GM12878 (cell line): ENCODE measurements at regions not wholly inside any gene's neighbourhood (a gene's known extent, or its start where the extent isn't known, plus 50 kb on each side); places are given as distances from the start of the nearest gene placed in this dataset.

ENCODE experiments used
- ATAC-seq: fragments of 200-7000 bp; cut with Tn5 transposase; 3 replicates; pipeline ENCODE4 v1.9.1; 2020; ENCODE audit warnings: mild to moderate bottlenecking, moderate library complexity
- BruUV-seq: library from RNA; stranded (reverse); fragments of 400-500 nt; replicated peaks from 2 replicates; lab custom pipeline; 2021; lab: Mats Ljungman, UMichigan
- CTCF ChIA-PET: fragments of 300-600 bp; sonication (Branson Sonifier 250); formaldehyde crosslinking; extraction: SDS; loops from one replicate; lab custom pipeline; 2021; ENCODE audit warnings: inconsistent platforms; lab: Yijun Ruan, JAX
- POLR2A ChIA-PET: fragments of 350-600 bp; formaldehyde crosslinking; extraction: SDS; loops from one replicate; lab custom pipeline; 2021; ENCODE audit warnings: inconsistent platforms; lab: Charles Lee
- RAD21 ChIA-PET: fragments of 300-600 bp; sonication (Branson Sonifier 250); formaldehyde crosslinking; loops from one replicate; lab custom pipeline; 2023; ENCODE audit warnings: antibody characterized with exemption; ENCODE audit not compliant: unreplicated experiment; lab: Charles Lee
- SMC1A ChIA-PET: fragments of 300-600 bp; sonication (Branson Sonifier 250); formaldehyde crosslinking; loops from one replicate; lab custom pipeline; 2023; ENCODE audit not compliant: unreplicated experiment, uncharacterized antibody; lab: Charles Lee
- DNase-seq: peaks from one replicate; pipeline ENCODE4 v3.0.0-alpha.2; 2011; ENCODE audit warnings: low read depth, low spot score
- FAIRE-seq: peaks from 3 replicates; lab custom pipeline; 2011; peaks lifted over from hg19 to GRCh38; lab: Jason Lieb, UNC
- H2AFZ ChIP-seq: 2 replicates; pipeline ENCODE4 v1.6.0; 2011; ENCODE audit warnings: low read depth, low read length, control low read depth; ENCODE audit not compliant: control insufficient read depth
- H3K27ac ChIP-seq: 2 replicates; pipeline ENCODE4 v1.5.1; 2011; ENCODE audit warnings: control low read depth; ENCODE audit not compliant: control insufficient read depth, insufficient read depth
- H3K27me3 ChIP-seq, 2 experiments: replicated peaks in 1 of 2; 2 replicates each; pipeline versions ENCODE4 v1.6.0 to v1.6.1; 2011; ENCODE audit warnings: low read length in 1 of 2; ENCODE audit not compliant: control insufficient read depth in 2 of 2, insufficient read depth in 2 of 2
- H3K36me3 ChIP-seq, 2 experiments: 2 replicates each; pipeline ENCODE4 v1.5.1; 2011; ENCODE audit warnings: low read length in 1 of 2; ENCODE audit not compliant: control insufficient read depth in 2 of 2, insufficient read depth in 2 of 2
- H3K4me1 ChIP-seq: 2 replicates; pipeline ENCODE4 v1.6.1; 2011; ENCODE audit warnings: mild to moderate bottlenecking, low read length, moderate library complexity, mixed read lengths; ENCODE audit not compliant: control insufficient read depth, insufficient read depth
- H3K4me2 ChIP-seq: 2 replicates; pipeline ENCODE4 v1.6.0; 2011; ENCODE audit warnings: control low read depth; ENCODE audit not compliant: control insufficient read depth, insufficient read depth
- H3K4me3 ChIP-seq: fragments of 200-600 bp; sonication (generic); 2 replicates; pipeline ENCODE4 v1.5.1; 2016
- H3K79me2 ChIP-seq: 2 replicates; pipeline ENCODE4 v1.6.0; 2011; ENCODE audit warnings: low read length; ENCODE audit not compliant: control insufficient read depth, insufficient read depth
- H3K9ac ChIP-seq: 2 replicates; pipeline ENCODE4 v1.8.0; 2011; ENCODE audit warnings: low read length, control low read depth, mixed read lengths; ENCODE audit not compliant: control insufficient read depth, insufficient read depth
- H3K9me3 ChIP-seq: replicated peaks from 3 replicates; pipeline ENCODE4 v1.5.1; 2011; ENCODE audit warnings: mild to moderate bottlenecking, low read length; ENCODE audit not compliant: control insufficient read depth, insufficient read depth
- H4K20me1 ChIP-seq: 2 replicates; pipeline ENCODE4 v1.6.0; 2011; ENCODE audit not compliant: control insufficient read depth, insufficient read depth
- BCL3 ChIP-seq: IDR thresholded peaks from 2 replicates; pipeline ENCODE4 v1.6.1; 2011; ENCODE audit warnings: borderline replicate concordance, low read depth, mild to moderate bottlenecking, moderate library complexity, low read length; ENCODE audit not compliant: insufficient read depth, poor library complexity, severe bottlenecking
- FOXM1 ChIP-seq: IDR thresholded peaks from 2 replicates; pipeline ENCODE4 v1.6.1; 2012; ENCODE audit warnings: low read depth, mild to moderate bottlenecking, inconsistent platforms, low read length, moderate library complexity
- IRF3 ChIP-seq: fragments of 450-650 bp; IDR thresholded peaks from 2 replicates; pipeline ENCODE4 v1.6.1; 2014; ENCODE audit warnings: mild to moderate bottlenecking
- MTA2 ChIP-seq: fragments of 450-650 bp; IDR thresholded peaks from 2 replicates; pipeline ENCODE4 v1.6.1; 2016; ENCODE audit warnings: low read depth, mild to moderate bottlenecking, moderate library complexity
- MYB ChIP-seq: fragments of 150-350 bp; IDR thresholded peaks from 2 replicates; pipeline ENCODE4 v1.6.1; 2014; ENCODE audit warnings: mild to moderate bottlenecking, low read depth, low read length, borderline replicate concordance
- NFIC ChIP-seq: IDR thresholded peaks from 2 replicates; pipeline ENCODE4 v1.6.1; 2012; ENCODE audit warnings: low read depth, mild to moderate bottlenecking, inconsistent platforms, low read length, moderate library complexity
- NFYB ChIP-seq: IDR thresholded peaks from 2 replicates; pipeline ENCODE4 v1.6.1; 2011; ENCODE audit warnings: low read depth, mild to moderate bottlenecking, low read length, improper control_type of control experiment, moderate library complexity; ENCODE audit not compliant: insufficient read depth
- NR2C2 ChIP-seq: IDR thresholded peaks from 2 replicates; pipeline ENCODE4 v1.6.1; 2011; ENCODE audit warnings: borderline replicate concordance, low read depth; ENCODE audit not compliant: control insufficient read depth, insufficient read length
- RUNX3 ChIP-seq: IDR thresholded peaks from 2 replicates; pipeline ENCODE4 v1.6.1; 2012; ENCODE audit warnings: low read length, inconsistent platforms
- SMC3 ChIP-seq: IDR thresholded peaks from 2 replicates; pipeline ENCODE4 v1.6.1; 2011; ENCODE audit warnings: low read length, improper control_type of control experiment, borderline replicate concordance
- SREBF2 ChIP-seq: IDR thresholded peaks from 2 replicates; pipeline ENCODE4 v1.6.1; 2012; ENCODE audit warnings: mild to moderate bottlenecking, low read length
- STAT1 ChIP-seq: fragments of 450-650 bp; conservative IDR thresholded peaks from 2 replicates; pipeline ENCODE4 v1.6.1; 2014; ENCODE audit warnings: antibody characterized with exemption, mild to moderate bottlenecking
- TAF1 ChIP-seq: IDR thresholded peaks from 2 replicates; pipeline ENCODE4 v1.6.1; 2011; ENCODE audit warnings: mild to moderate bottlenecking, low read depth, low read length, borderline replicate concordance
- TCF12 ChIP-seq: IDR thresholded peaks from 2 replicates; pipeline ENCODE4 v1.6.1; 2011; ENCODE audit warnings: low read depth, mild to moderate bottlenecking, low read length
- ZNF687 ChIP-seq: fragments of 450-650 bp; IDR thresholded peaks from 2 replicates; pipeline ENCODE4 v1.6.1; 2017; ENCODE audit warnings: mild to moderate bottlenecking, moderate library complexity
- WGBS: methylation state at CpG from one replicate; pipeline ENCODE4 v1.1.6; 2016; ENCODE audit warnings: low lambda C conversion rate; ENCODE audit not compliant: insufficient replicate concordance, insufficient coverage; ENCODE audit errors: missing lambda C conversion rate; 5-methylcytosine and 5-hydroxymethylcytosine counted together
- in situ Hi-C: fragments of 300-500 bp; cut with MboI; formaldehyde crosslinking; loops from 9 replicates; pipeline ENCODE4 v1.14.3; 2018; ENCODE audit warnings: mixed read lengths
- intact Hi-C: fragments of 100-400 bp; cut with micrococcal nuclease; formaldehyde crosslinking; loops from one replicate; pipeline ENCODE4 v1.14.2; 2022; ENCODE audit not compliant: unreplicated experiment

GRCh38 chr2:18740474-18740881 lies 151.1 kb upstream of the NT5C1B start:
- no peak for TF ChIP-seq TCF12
- no peak for TF ChIP-seq TAF1
- TF ChIP-seq STAT1 = no peak
- no peak for TF ChIP-seq MYB
- TF ChIP-seq SMC3 = no peak
- no peak for TF ChIP-seq NR2C2
- TF ChIP-seq FOXM1 = no peak
- no peak for TF ChIP-seq ZNF687
- TF ChIP-seq SREBF2 = no peak
- no peak for TF ChIP-seq BCL3
- TF ChIP-seq MTA2 = no peak
- no peak for TF ChIP-seq IRF3
- TF ChIP-seq NFIC = no peak
- TF ChIP-seq NFYB = no peak
- no peak for TF ChIP-seq RUNX3
- Histone ChIP-seq H3K9me3 (no peaks in the 10 kb centered on the region), H3K27ac (no peak overlapping the region), H2AFZ (no peak overlapping the region), H3K27me3 (no peaks in the 10 kb centered on the region; a peak in 1 of 4 replicates), H3K4me3 (no peak overlapping the region), H3K79me2 (no peaks in the 10 kb centered on the region), H3K4me2 (no peak overlapping the region), H3K4me1 (no peaks in the 10 kb centered on the region), H3K36me3 (no peaks in the 10 kb centered on the region), H4K20me1 (no peaks in the 10 kb centered on the region), H3K9ac (no peak overlapping the region)
- in situ Hi-C loops = no loop called here
- 33% methylated on average over 7 of the region's 7 CpGs for WGBS
- POLR2A ChIA-PET = no interaction called here
- no TSS peak for BruUV-seq
- intact Hi-C loops = no loop called here
- ATAC-seq (no peak), DNase-seq (no peak), FAIRE-seq (no peak)
- CTCF ChIA-PET = no interaction called here
- SMC1A ChIA-PET = no interaction called here
- RAD21 ChIA-PET = no interaction called here
